ENCODE measurements at regions not wholly inside any gene's neighbourhood (a gene's known extent, or its start where the extent isn't known, plus 50 kb on each side); places are given as distances from the start of the nearest gene placed in this dataset.

- Histone ChIP-seq H3K27me3 (no peaks in the 10 kb centered on the region), H3K4me1 (no peaks in the 10 kb centered on the region), H3K4me3 (no peak overlapping the region), H3K27ac (no peak overlapping the region), H3K9me3 (no peaks in the 10 kb centered on the region), H3K36me3 (peaks cover 9% of the 10 kb centered on the region)
- DNase-seq (ENCODE audit: low spot score), result no peak
- TF ChIP-seq, protein P1, sequence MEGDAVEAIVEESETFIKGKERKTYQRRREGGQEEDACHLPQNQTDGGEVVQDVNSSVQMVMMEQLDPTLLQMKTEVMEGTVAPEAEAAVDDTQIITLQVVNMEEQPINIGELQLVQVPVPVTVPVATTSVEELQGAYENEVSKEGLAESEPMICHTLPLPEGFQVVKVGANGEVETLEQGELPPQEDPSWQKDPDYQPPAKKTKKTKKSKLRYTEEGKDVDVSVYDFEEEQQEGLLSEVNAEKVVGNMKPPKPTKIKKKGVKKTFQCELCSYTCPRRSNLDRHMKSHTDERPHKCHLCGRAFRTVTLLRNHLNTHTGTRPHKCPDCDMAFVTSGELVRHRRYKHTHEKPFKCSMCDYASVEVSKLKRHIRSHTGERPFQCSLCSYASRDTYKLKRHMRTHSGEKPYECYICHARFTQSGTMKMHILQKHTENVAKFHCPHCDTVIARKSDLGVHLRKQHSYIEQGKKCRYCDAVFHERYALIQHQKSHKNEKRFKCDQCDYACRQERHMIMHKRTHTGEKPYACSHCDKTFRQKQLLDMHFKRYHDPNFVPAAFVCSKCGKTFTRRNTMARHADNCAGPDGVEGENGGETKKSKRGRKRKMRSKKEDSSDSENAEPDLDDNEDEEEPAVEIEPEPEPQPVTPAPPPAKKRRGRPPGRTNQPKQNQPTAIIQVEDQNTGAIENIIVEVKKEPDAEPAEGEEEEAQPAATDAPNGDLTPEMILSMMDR (IDR thresholded peaks at IDR 0.05), result no peak
Measured at GRCh38 chr15:62766599-62766998, 275.9 kb upstream of the TPM1 start.

DNA sequence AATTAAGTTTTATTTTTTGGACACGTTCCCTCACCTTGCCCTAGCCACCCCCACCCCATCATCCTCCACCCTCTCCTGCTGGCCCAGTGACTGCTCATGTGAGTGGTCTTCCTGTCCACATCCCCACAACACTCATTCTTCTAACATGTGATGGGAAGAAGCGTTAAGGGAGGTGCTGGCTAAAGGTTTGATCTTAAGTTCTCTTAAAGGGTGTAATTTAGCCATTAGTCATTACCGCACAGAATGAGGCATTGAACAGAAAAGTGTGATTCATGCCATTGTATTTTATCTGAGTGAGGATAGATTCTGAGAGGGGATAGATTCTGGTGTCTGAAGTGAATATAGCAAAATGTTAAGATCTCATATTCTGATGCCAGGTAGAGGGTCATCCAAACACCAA, 272.9 kb upstream of the TPM1 start:
- no peak overlapping the region for H3K4me3 ChIP-seq
- no peaks in the 10 kb centered on the region for H3K27me3 ChIP-seq
- no peaks in the 10 kb centered on the region for H3K4me1 ChIP-seq
- H3K27ac ChIP-seq, result no peak overlapping the region
- TF ChIP-seq, protein P1 (IDR thresholded peaks at IDR 0.05), result no peak
- DNase-seq (ENCODE audit: low spot score), result no peak
- no peaks in the 10 kb centered on the region for H3K9me3 ChIP-seq
- peaks cover 5% of the 10 kb centered on the region for H3K36me3 ChIP-seq

GRCh38 chr15:62770111-62770660, 272.4 kb upstream of the TPM1 start:
- TF ChIP-seq, protein P1 (IDR thresholded peaks at IDR 0.05), result no peak
- H3K36me3 ChIP-seq, result peaks cover 5% of the 10 kb centered on the region
- H3K4me3 ChIP-seq, result no peak overlapping the region
- DNase-seq (ENCODE audit: low spot score), result no peak
- H3K9me3 ChIP-seq, result no peaks in the 10 kb centered on the region
- H3K4me1 ChIP-seq, result no peaks in the 10 kb centered on the region
- H3K27me3 ChIP-seq, result no peaks in the 10 kb centered on the region
- no peak overlapping the region for H3K27ac ChIP-seq

- peaks cover 5% of the 10 kb centered on the region for H3K36me3 ChIP-seq
- no peaks in the 10 kb centered on the region for H3K9me3 ChIP-seq
- DNase-seq (ENCODE audit: low spot score), result no peak
- no peak overlapping the region for H3K4me3 ChIP-seq
- H3K27me3 ChIP-seq, result no peaks in the 10 kb centered on the region
- no peaks in the 10 kb centered on the region for H3K4me1 ChIP-seq
- no peak overlapping the region for H3K27ac ChIP-seq
- TF ChIP-seq, protein P1 (IDR thresholded peaks at IDR 0.05), result no peak
Measured at GRCh38 chr15:62770752-62771151, 271.8 kb upstream of the TPM1 start.

GRCh38 chr15:62771234-62771633, 271.3 kb upstream of the TPM1 start:
- peaks cover 5% of the 10 kb centered on the region for H3K36me3 ChIP-seq
- H3K27ac ChIP-seq, result no peak overlapping the region
- TF ChIP-seq, protein P1 (IDR thresholded peaks at IDR 0.05), result no peak

More at GRCh38 chr15:62771234-62771633, 271.3 kb upstream of the TPM1 start:
- DNase-seq (ENCODE audit: low spot score), result no peak
- Histone ChIP-seq H3K4me3 (no peak overlapping the region), H3K9me3 (no peaks in the 10 kb centered on the region), H3K4me1 (no peaks in the 10 kb centered on the region), H3K27me3 (no peaks in the 10 kb centered on the region)

Measured in right atrium auricular region (tissue), 2 donors.